ENCODE measurements at regions not wholly inside any gene's neighbourhood (a gene's known extent, or its start where the extent isn't known, plus 50 kb on each side); places are given as distances from the start of the nearest gene placed in this dataset.

DNA sequence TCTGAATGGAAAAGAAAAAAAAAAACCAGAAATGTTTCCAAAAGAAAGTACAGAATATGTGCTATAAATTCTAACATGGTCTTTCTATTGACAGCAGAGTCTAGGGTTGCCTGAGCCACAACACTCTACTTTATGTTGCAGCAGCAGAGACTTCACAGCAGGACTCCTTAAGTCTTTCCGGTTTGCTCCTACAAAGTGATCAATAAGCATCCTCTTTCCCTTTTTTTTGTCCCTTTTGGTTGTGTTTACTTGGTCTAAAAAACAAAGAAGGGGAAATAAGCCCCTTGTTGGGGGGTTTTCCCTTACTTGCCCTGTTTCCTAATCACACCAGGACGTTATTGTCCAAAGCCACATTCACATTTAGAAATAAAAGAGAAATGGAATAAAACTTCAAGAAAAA is 163.1 kb upstream of the MPPED2 start:
- no peak for DNase-seq (ENCODE audit: low read depth)
- POLR2A ChIA-PET: no interaction called here
- no peak for TF ChIP-seq CTCF (IDR thresholded peaks at IDR 0.05; ENCODE audit: insufficient read depth, low read depth, low read length)
- no peaks in the 10 kb centered on the region for H3K36me3 ChIP-seq (ENCODE audit: control insufficient read depth, insufficient read depth, low read length)
- CTCF ChIA-PET: no interaction called here
- no peak overlapping the region for H3K4me3 ChIP-seq (ENCODE audit: low read depth, low read length)
- no peaks in the 10 kb centered on the region for H3K27me3 ChIP-seq (ENCODE audit: control insufficient read depth, insufficient read depth, low read length)

DNA sequence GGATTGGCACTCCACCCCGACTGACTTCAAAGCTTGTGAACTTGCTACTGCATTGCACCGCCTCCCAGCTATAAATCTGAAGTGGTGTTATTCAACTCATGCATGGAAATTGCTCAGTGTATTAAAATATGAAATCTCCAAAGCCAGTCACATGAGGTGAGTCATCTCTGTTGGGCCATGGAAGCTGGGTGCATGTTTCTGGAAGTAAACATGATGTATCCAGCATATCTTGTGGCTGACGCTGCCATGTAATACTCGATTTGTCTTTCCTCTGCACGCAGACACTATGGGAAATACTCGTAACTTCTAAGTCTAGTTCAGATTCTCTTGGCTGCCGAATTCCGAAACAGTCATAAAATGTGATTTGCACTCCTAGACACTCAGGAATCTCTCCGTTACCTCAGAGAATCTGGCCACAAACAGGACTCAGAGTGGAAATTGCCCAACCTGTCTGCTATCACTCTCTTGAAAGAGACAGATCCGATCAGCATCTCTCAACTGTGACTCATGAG is 154.9 kb upstream of the MPPED2 start:
- Histone ChIP-seq H3K4me3 (ENCODE audit: low read depth, low read length) (no peak overlapping the region), H3K36me3 (ENCODE audit: control insufficient read depth, insufficient read depth, low read length) (no peaks in the 10 kb centered on the region), H3K27me3 (ENCODE audit: control insufficient read depth, insufficient read depth, low read length) (no peaks in the 10 kb centered on the region)
- POLR2A ChIA-PET: no interaction called here
- DNase-seq (ENCODE audit: low read depth): peak; percentile 66
- no peak for TF ChIP-seq CTCF (IDR thresholded peaks at IDR 0.05; ENCODE audit: insufficient read depth, low read depth, low read length)
- CTCF ChIA-PET: no interaction called here

DNA sequence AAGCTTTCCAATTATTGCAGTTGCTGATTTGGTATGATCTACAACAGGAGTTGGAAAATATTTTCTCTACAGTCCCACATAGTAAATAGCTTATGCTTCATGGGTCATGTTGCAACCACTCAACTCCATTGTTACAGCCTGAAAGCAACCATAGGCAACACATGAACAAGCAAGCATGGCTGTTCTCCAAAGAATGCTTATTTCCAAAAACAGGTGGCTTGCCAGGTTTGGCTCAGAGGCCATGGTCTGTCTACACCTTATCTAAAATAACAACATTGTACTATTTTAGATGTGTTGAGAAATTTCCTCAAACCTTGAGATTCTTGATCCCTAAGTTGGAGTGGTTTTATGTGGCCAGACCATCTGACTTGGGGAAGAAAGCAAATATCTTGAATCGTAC is 153.9 kb upstream of the MPPED2 start:
- no peak overlapping the region for H3K4me3 ChIP-seq (ENCODE audit: low read depth, low read length)
- no peaks in the 10 kb centered on the region for H3K27me3 ChIP-seq (ENCODE audit: control insufficient read depth, insufficient read depth, low read length)
- no peaks in the 10 kb centered on the region for H3K36me3 ChIP-seq (ENCODE audit: control insufficient read depth, insufficient read depth, low read length)
- ChIA-PET POLR2A (no interaction called here), CTCF (no interaction called here)
- no peak for TF ChIP-seq CTCF (IDR thresholded peaks at IDR 0.05; ENCODE audit: insufficient read depth, low read depth, low read length)
- DNase-seq (ENCODE audit: low read depth): no peak

- Histone ChIP-seq H3K4me3 (ENCODE audit: low read depth, low read length) (no peak overlapping the region), H3K36me3 (ENCODE audit: control insufficient read depth, insufficient read depth, low read length) (no peaks in the 10 kb centered on the region), H3K27me3 (ENCODE audit: control insufficient read depth, insufficient read depth, low read length) (no peaks in the 10 kb centered on the region)
- ChIA-PET CTCF (no interaction called here), POLR2A (no interaction called here)
- TF ChIP-seq CTCF (IDR thresholded peaks at IDR 0.05; ENCODE audit: insufficient read depth, low read depth, low read length): no peak
- DNase-seq (ENCODE audit: low read depth): no peak
Observed at GRCh38 chr11:30735946-30736345, 149.8 kb upstream of the MPPED2 start.

- no peak overlapping the region for H3K4me3 ChIP-seq (ENCODE audit: low read depth, low read length)
- no peaks in the 10 kb centered on the region for H3K27me3 ChIP-seq (ENCODE audit: control insufficient read depth, insufficient read depth, low read length)
- no peaks in the 10 kb centered on the region for H3K36me3 ChIP-seq (ENCODE audit: control insufficient read depth, insufficient read depth, low read length)
- no peak for TF ChIP-seq CTCF (IDR thresholded peaks at IDR 0.05; ENCODE audit: insufficient read depth, low read depth, low read length)
- DNase-seq (ENCODE audit: low read depth): no peak
- ChIA-PET POLR2A (no interaction called here), CTCF (no interaction called here)
Observed at GRCh38 chr11:30733748-30734147, 147.6 kb upstream of the MPPED2 start.
